AG04450 (cell line): ENCODE measurements at regions not wholly inside any gene's neighbourhood (a gene's known extent, or its start where the extent isn't known, plus 50 kb on each side); places are given as distances from the start of the nearest gene placed in this dataset.

Source experiments
- CTCF ChIA-PET: fragments of 300-600, 350-600 bp; formaldehyde crosslinking; extraction: SDS; loops from one replicate; lab custom pipeline; 2022; ENCODE audit warnings: antibody characterized with exemption, inconsistent platforms; lab: Charles Lee
- POLR2A ChIA-PET: fragments of 350-600 bp; formaldehyde crosslinking; extraction: SDS; loops from one replicate; lab custom pipeline; 2021; ENCODE audit warnings: antibody characterized with exemption, inconsistent platforms; lab: Yijun Ruan, JAX
- DNase-seq: peaks from one replicate; pipeline ENCODE4 v3.0.0-alpha.2; 2011; ENCODE audit warnings: low read depth, low spot score
- H3K27ac ChIP-seq: one replicate; pipeline ENCODE4 v1.5.1; 2012; ENCODE audit warnings: low read depth, low read length, control low read depth
- H3K27me3 ChIP-seq: one replicate; pipeline ENCODE4 v1.6.0; 2012; ENCODE audit warnings: low read length; ENCODE audit not compliant: control insufficient read depth, insufficient read depth
- H3K4me3 ChIP-seq: 2 replicates; pipeline ENCODE4 v1.5.1; 2011; ENCODE audit warnings: mild to moderate bottlenecking, low read depth, low read length, control low read depth
- H3K9me3 ChIP-seq: 2 replicates; pipeline ENCODE4 v1.5.1; 2012; ENCODE audit warnings: low read length; ENCODE audit not compliant: control insufficient read depth, insufficient read depth
- CTCF ChIP-seq: IDR thresholded peaks from 2 replicates; pipeline ENCODE4 v1.5.1; 2011; ENCODE audit warnings: low read depth, low read length, control low read depth, inconsistent platforms

- ChIA-PET POLR2A (no interaction called here), CTCF (no interaction called here)
- Histone ChIP-seq H3K27me3 (no peaks in the 10 kb centered on the region), H3K27ac (no peak overlapping the region), H3K9me3 (peaks cover 56% of the 10 kb centered on the region), H3K4me3 (no peak overlapping the region)
- no peak for TF ChIP-seq CTCF
- DNase-seq: no peak
These were observed 205.6 kb downstream of the KIF26A start for GRCh38 chr14:104343690-104344640.

GRCh38 chr14:104344818-104345620 is 206.6 kb downstream of the KIF26A start:
- Histone ChIP-seq H3K27ac (no peak overlapping the region), H3K27me3 (no peaks in the 10 kb centered on the region), H3K9me3 (peaks cover 64% of the 10 kb centered on the region), H3K4me3 (no peak overlapping the region)
- POLR2A ChIA-PET: no interaction called here
- CTCF ChIA-PET: no interaction called here
- no peak for DNase-seq
- no peak for TF ChIP-seq CTCF

- DNase-seq: no peak
- no peaks in the 10 kb centered on the region for H3K27me3 ChIP-seq
- no peak overlapping the region for H3K4me3 ChIP-seq
- POLR2A ChIA-PET: no interaction called here
- TF ChIP-seq CTCF: no peak
- CTCF ChIA-PET: no interaction called here
- peaks cover 70% of the 10 kb centered on the region for H3K9me3 ChIP-seq
- no peak overlapping the region for H3K27ac ChIP-seq
These were observed 207.5 kb downstream of the KIF26A start for GRCh38 chr14:104345621-104346462.

GRCh38 chr14:104346608-104347007 is 208.2 kb downstream of the KIF26A start:
- TF ChIP-seq CTCF: no peak
- no peak overlapping the region for H3K27ac ChIP-seq
- no peak overlapping the region for H3K4me3 ChIP-seq
- peaks cover 68% of the 10 kb centered on the region for H3K9me3 ChIP-seq
- POLR2A ChIA-PET: no interaction called here
- CTCF ChIA-PET: no interaction called here
- H3K27me3 ChIP-seq: no peaks in the 10 kb centered on the region
- no peak for DNase-seq
